NCI-H2107 (cell line): ENCODE measurements at regions not wholly inside any gene's neighbourhood (a gene's known extent, or its start where the extent isn't known, plus 50 kb on each side); places are given as distances from the start of the nearest gene placed in this dataset.
"Not testable (repeated sequence)": the region's sequence is repeated elsewhere in the genome, so short reads cannot be mapped to it uniquely, and the experiment has no call there.

Experiments
- DNase-seq: peaks from one replicate; lab custom pipeline; 2025; lab: John Stamatoyannopoulos, UW

GRCh38 chr1:213790565-213790964, 197.2 kb upstream of the PROX1 start:
- no peak for DNase-seq

GRCh38 chr1:213793482-213794067, 194.2 kb upstream of the PROX1 start:
- no peak for DNase-seq

GRCh38 chr1:213796525-213796924, 191.2 kb upstream of the PROX1 start:
- no peak for DNase-seq

- DNase-seq = not testable (repeated sequence)
Measured at GRCh38 chr1:213808288-213808687, 179.5 kb upstream of the PROX1 start.

- DNase-seq = no peak
Measured at GRCh38 chr1:213817156-213817555, 170.6 kb upstream of the PROX1 start.

GRCh38 chr1:213820362-213821149, 167.2 kb upstream of the PROX1 start:
- no peak for DNase-seq

- DNase-seq = no peak
Measured at GRCh38 chr1:213821175-213821942, 166.4 kb upstream of the PROX1 start.

GRCh38 chr1:213821943-213822334, 165.8 kb upstream of the PROX1 start:
- no peak for DNase-seq

- no peak for DNase-seq
Measured at GRCh38 chr1:213826891-213827290, 160.9 kb upstream of the PROX1 start.

GRCh38 chr1:213828867-213829266, 158.9 kb upstream of the PROX1 start:
- DNase-seq = no peak

GRCh38 chr1:213829780-213830179, 158.0 kb upstream of the PROX1 start:
- no peak for DNase-seq

- DNase-seq = no peak
Measured at GRCh38 chr1:213830371-213830770, 157.4 kb upstream of the PROX1 start.

- DNase-seq = no peak
Measured at GRCh38 chr1:213840575-213840974, 147.2 kb upstream of the PROX1 start.

- no peak for DNase-seq
Measured at GRCh38 chr1:213844632-213845031, 143.1 kb upstream of the PROX1 start.

- no peak for DNase-seq
Measured at GRCh38 chr1:213852107-213852506, 135.7 kb upstream of the PROX1 start.

GRCh38 chr1:213858581-213858980, 129.2 kb upstream of the PROX1 start:
- DNase-seq = no peak

GRCh38 chr1:213861841-213862240, 125.9 kb upstream of the PROX1 start:
- no peak for DNase-seq

- no peak for DNase-seq
Measured at GRCh38 chr1:213864091-213864490, 123.7 kb upstream of the PROX1 start.

GRCh38 chr1:213868482-213868881, 119.3 kb upstream of the PROX1 start:
- DNase-seq = no peak

GRCh38 chr1:213871179-213871578, 116.6 kb upstream of the PROX1 start:
- DNase-seq = no peak

- no peak for DNase-seq
Measured at GRCh38 chr1:213874789-213875188, 113.0 kb upstream of the PROX1 start.

- DNase-seq = no peak
Measured at GRCh38 chr1:213876531-213876930, 111.2 kb upstream of the PROX1 start.

GRCh38 chr1:213883618-213884017, 104.2 kb upstream of the PROX1 start:
- DNase-seq = no peak
